Endothelial cell of umbilical vein (primary cell): ENCODE measurements at regions not wholly inside any gene's neighbourhood (a gene's known extent, or its start where the extent isn't known, plus 50 kb on each side); places are given as distances from the start of the nearest gene placed in this dataset.

Experiments used
- BruUV-seq: library from RNA; stranded (reverse); fragments of 400-500 nt; replicated peaks from 2 replicates; lab custom pipeline; 2021; lab: Mats Ljungman, UMichigan
- CTCF ChIA-PET: fragments of 300-600, 350-600 bp; sonication (Branson Sonifier 250); formaldehyde crosslinking; loops from one replicate; lab custom pipeline; 2021; ENCODE audit warnings: antibody characterized with exemption, inconsistent platforms; lab: Charles Lee
- POLR2A ChIA-PET: fragments of 300-600, 350-600 bp; sonication (Branson Sonifier 250); formaldehyde crosslinking; loops from one replicate; lab custom pipeline; 2021; ENCODE audit warnings: antibody characterized with exemption, inconsistent platforms; lab: Charles Lee
- DNase-seq: peaks from one replicate; pipeline ENCODE4 v3.0.0-alpha.2; 2011; ENCODE audit warnings: low read depth, low spot score
- FAIRE-seq: peaks from 2 replicates; lab custom pipeline; 2011; peaks lifted over from hg19 to GRCh38; lab: Jason Lieb, UNC
- H2AFZ ChIP-seq: 2 replicates; pipeline ENCODE4 v1.6.0; 2012; ENCODE audit warnings: low read depth, low read length, control low read depth, inconsistent platforms
- H3K27ac ChIP-seq: 2 replicates; pipeline ENCODE4 v1.5.1; 2011; ENCODE audit warnings: low read depth, mild to moderate bottlenecking, control low read depth, low read length, moderate library complexity; ENCODE audit not compliant: insufficient read depth
- H3K27me3 ChIP-seq, 2 experiments: 2 replicates each; pipeline versions ENCODE4 v1.6.0 to v1.6.1; 2011; ENCODE audit warnings: low read length in 2 of 2, mixed read lengths in 1 of 2; ENCODE audit not compliant: control insufficient read depth in 2 of 2, insufficient read depth in 2 of 2
- H3K36me3 ChIP-seq, 2 experiments: 2 replicates in 1 of 2; 3 replicates in 1 of 2; pipeline ENCODE4 v1.5.1; 2011; ENCODE audit warnings: low read length in 2 of 2, mild to moderate bottlenecking in 1 of 2, moderate library complexity in 1 of 2; ENCODE audit not compliant: control insufficient read depth in 2 of 2, insufficient read depth in 2 of 2; ENCODE audit errors: extremely low read depth in 1 of 2
- H3K4me1 ChIP-seq: 3 replicates; pipeline ENCODE4 v1.5.1; 2011; ENCODE audit warnings: mild to moderate bottlenecking, low read length; ENCODE audit not compliant: control insufficient read depth, insufficient read depth; ENCODE audit errors: extremely low read depth
- H3K4me2 ChIP-seq: 2 replicates; pipeline ENCODE4 v1.6.1; 2011; ENCODE audit warnings: low read length, control low read depth, mixed read lengths; ENCODE audit not compliant: insufficient read depth
- H3K4me3 ChIP-seq, 3 experiments: fragments of 200-600 bp in 1 of 3; sonication (generic), shearing (Covaris generic) in 1 of 3; replicated peaks in 1 of 3; 2 replicates each; pipeline ENCODE4 v1.5.1; 2011 to 2016; ENCODE audit warnings: control low read depth in 3 of 3, low read length in 3 of 3, mild to moderate bottlenecking in 2 of 3, inconsistent platforms in 1 of 3, low read depth in 1 of 3, moderate library complexity in 1 of 3; ENCODE audit not compliant: insufficient read depth in 1 of 3
- H3K79me2 ChIP-seq: 2 replicates; pipeline ENCODE4 v1.6.0; 2012; ENCODE audit warnings: low read length, inconsistent platforms; ENCODE audit not compliant: control insufficient read depth, insufficient read depth
- H3K9ac ChIP-seq: replicated peaks from 2 replicates; pipeline ENCODE3; 2011; ENCODE audit warnings: low read length, control low read depth; ENCODE audit not compliant: insufficient read depth; ENCODE audit errors: extremely low read depth
- H3K9me1 ChIP-seq: replicated peaks from 3 replicates; pipeline ENCODE4 v1.6.0; 2011; ENCODE audit warnings: mild to moderate bottlenecking, low read length; ENCODE audit not compliant: control insufficient read depth, insufficient read depth; ENCODE audit errors: extremely low read depth
- H3K9me3 ChIP-seq: replicated peaks from 2 replicates; pipeline ENCODE4 v1.5.1; 2012; ENCODE audit warnings: low read length, inconsistent platforms; ENCODE audit not compliant: control insufficient read depth, insufficient read depth
- H4K20me1 ChIP-seq: replicated peaks from 2 replicates; pipeline ENCODE3; 2011; ENCODE audit warnings: mild to moderate bottlenecking, low read length; ENCODE audit not compliant: control insufficient read depth, insufficient read depth; ENCODE audit errors: extremely low read depth
- EZH2 ChIP-seq: IDR thresholded peaks from 2 replicates; pipeline ENCODE4 v1.6.1; 2012; ENCODE audit warnings: borderline replicate concordance, low read depth, mild to moderate bottlenecking, moderate library complexity, low read length, inconsistent platforms; ENCODE audit not compliant: severe bottlenecking
- FOS ChIP-seq: IDR thresholded peaks from 2 replicates; pipeline ENCODE4 v1.6.1; 2011; ENCODE audit warnings: mild to moderate bottlenecking, low read length, moderate library complexity, borderline replicate concordance; ENCODE audit not compliant: insufficient read depth
- GATA2 ChIP-seq: IDR thresholded peaks from 2 replicates; pipeline ENCODE4 v1.7.0; 2011; ENCODE audit warnings: low read depth, mild to moderate bottlenecking, moderate library complexity, mixed read lengths, low read length; ENCODE audit not compliant: insufficient read length, insufficient read depth
- JUN ChIP-seq: IDR thresholded peaks from 2 replicates; pipeline ENCODE4 v1.6.1; 2011; ENCODE audit warnings: borderline replicate concordance, low read depth; ENCODE audit not compliant: insufficient read length, insufficient read depth
- MYC ChIP-seq: IDR thresholded peaks from one replicate; pipeline ENCODE4 v1.6.1; 2011; ENCODE audit warnings: mild to moderate bottlenecking, low read depth, low read length
- POLR2A ChIP-seq: IDR thresholded peaks from 2 replicates; pipeline ENCODE4 v1.6.1; 2012; ENCODE audit warnings: low read depth, mild to moderate bottlenecking, control low read depth, low read length
- POLR2AphosphoS5 ChIP-seq: IDR thresholded peaks from 2 replicates; pipeline ENCODE4 v1.6.1; 2012; ENCODE audit warnings: low read depth, mild to moderate bottlenecking, control low read depth, low read length, moderate library complexity; ENCODE audit not compliant: insufficient read depth
- dilution Hi-C: fragments of 300-500 bp; cut with MboI; formaldehyde crosslinking; loops from one replicate; pipeline ENCODE4 v1.15.0; 2019; ENCODE audit warnings: low sequenced_read_pairs; ENCODE audit not compliant: extremely low pct_ligation_motif_present
- intact Hi-C: fragments of 100-400 bp; cut with micrococcal nuclease; formaldehyde crosslinking; loops from one replicate; pipeline ENCODE4 v1.10.0; 2022
- TF ChIP-seq, protein P1 (sequence below), 2 donors: IDR thresholded peaks; 1 replicate in 1 of 2; 2 replicates in 1 of 2; pipeline ENCODE4 v1.5.1; 2011; ENCODE audit warnings: low read length in 2 of 2, mild to moderate bottlenecking in 2 of 2, moderate library complexity in 2 of 2, control low read depth in 1 of 2, inconsistent platforms in 1 of 2, low read depth in 1 of 2; ENCODE audit not compliant: insufficient read depth in 1 of 2; ENCODE audit errors: extremely low read depth in 1 of 2
- TF ChIP-seq, protein P2 (sequence below): IDR thresholded peaks from 2 replicates; pipeline ENCODE4 v1.6.1; 2011; ENCODE audit not compliant: insufficient read depth, insufficient read length

DNA sequence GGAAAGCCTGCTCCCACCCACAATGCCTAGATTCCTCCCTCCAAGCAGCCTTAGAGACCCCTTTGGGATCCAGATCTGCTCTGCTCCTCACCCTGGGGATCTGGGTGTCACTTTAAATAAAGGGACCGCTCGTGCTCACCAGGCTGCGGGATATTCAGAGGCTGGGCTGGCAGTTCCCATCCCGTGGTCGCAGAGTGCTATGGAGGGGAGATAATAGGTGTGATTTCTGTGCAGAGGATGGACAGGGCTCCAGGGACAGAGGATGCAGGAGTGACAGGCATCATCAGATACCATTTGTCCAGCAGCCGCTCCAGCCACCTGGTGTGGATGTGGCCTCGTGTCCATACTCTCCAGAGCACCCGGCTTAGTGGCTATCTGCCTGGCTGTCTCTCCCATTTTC is 415.9 kb upstream of the SULF2 start:
- Histone ChIP-seq H3K27me3 (no peaks in the 10 kb centered on the region), H2AFZ (no peak overlapping the region), H3K27ac (no peak overlapping the region), H3K4me1 (no peaks in the 10 kb centered on the region), H3K4me2 (no peak overlapping the region), H3K79me2 (no peaks in the 10 kb centered on the region), H3K9me3 (no peaks in the 10 kb centered on the region), H3K4me3 (no peak overlapping the region), H3K9me1 (no peaks in the 10 kb centered on the region), H3K36me3 (no peaks in the 10 kb centered on the region), H3K9ac (no peak overlapping the region), H4K20me1 (no peaks in the 10 kb centered on the region)
- dilution Hi-C loops (no loop called here), intact Hi-C loops (no loop called here)
- TF ChIP-seq POLR2A (no peak), JUN (no peak), FOS (no peak), POLR2AphosphoS5 (no peak), GATA2 (no peak), MYC (no peak), EZH2 (no peak)
- TF ChIP-seq, protein P1, sequence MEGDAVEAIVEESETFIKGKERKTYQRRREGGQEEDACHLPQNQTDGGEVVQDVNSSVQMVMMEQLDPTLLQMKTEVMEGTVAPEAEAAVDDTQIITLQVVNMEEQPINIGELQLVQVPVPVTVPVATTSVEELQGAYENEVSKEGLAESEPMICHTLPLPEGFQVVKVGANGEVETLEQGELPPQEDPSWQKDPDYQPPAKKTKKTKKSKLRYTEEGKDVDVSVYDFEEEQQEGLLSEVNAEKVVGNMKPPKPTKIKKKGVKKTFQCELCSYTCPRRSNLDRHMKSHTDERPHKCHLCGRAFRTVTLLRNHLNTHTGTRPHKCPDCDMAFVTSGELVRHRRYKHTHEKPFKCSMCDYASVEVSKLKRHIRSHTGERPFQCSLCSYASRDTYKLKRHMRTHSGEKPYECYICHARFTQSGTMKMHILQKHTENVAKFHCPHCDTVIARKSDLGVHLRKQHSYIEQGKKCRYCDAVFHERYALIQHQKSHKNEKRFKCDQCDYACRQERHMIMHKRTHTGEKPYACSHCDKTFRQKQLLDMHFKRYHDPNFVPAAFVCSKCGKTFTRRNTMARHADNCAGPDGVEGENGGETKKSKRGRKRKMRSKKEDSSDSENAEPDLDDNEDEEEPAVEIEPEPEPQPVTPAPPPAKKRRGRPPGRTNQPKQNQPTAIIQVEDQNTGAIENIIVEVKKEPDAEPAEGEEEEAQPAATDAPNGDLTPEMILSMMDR (IDR thresholded peaks at IDR 0.05; ENCODE audit: extremely low read depth in 1 of 2, insufficient read depth in 1 of 2, low read depth in 1 of 2, low read length in 2 of 2), result no peak
- TF ChIP-seq, protein P2, sequence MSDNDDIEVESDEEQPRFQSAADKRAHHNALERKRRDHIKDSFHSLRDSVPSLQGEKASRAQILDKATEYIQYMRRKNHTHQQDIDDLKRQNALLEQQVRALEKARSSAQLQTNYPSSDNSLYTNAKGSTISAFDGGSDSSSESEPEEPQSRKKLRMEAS, result no peak
- ChIA-PET CTCF (no interaction called here), POLR2A (no interaction called here)
- no TSS peak for BruUV-seq
- no peak for DNase-seq
- no peak for FAIRE-seq
